ENCODE measurements at regions not wholly inside any gene's neighbourhood (a gene's known extent, or its start where the extent isn't known, plus 50 kb on each side); places are given as distances from the start of the nearest gene placed in this dataset.
"Not testable (repeated sequence)": the region's sequence is repeated elsewhere in the genome, so short reads cannot be mapped to it uniquely, and the experiment has no call there.

GRCh38 chr12:19778797-19779196 lies 339.5 kb downstream of the AEBP2 start:
- DNase-seq, result no peak

- DNase-seq, result no peak
Measured at GRCh38 chr12:19779395-19780056, 340.2 kb downstream of the AEBP2 start.

- DNase-seq, result no peak
Measured at GRCh38 chr12:19780460-19780859, 341.2 kb downstream of the AEBP2 start.

- no peak for DNase-seq
Measured at GRCh38 chr12:19783547-19784444, 344.5 kb downstream of the AEBP2 start.

GRCh38 chr12:19792028-19792427 lies 352.7 kb downstream of the AEBP2 start:
- DNase-seq, result no peak

GRCh38 chr12:19794116-19794515 lies 354.8 kb downstream of the AEBP2 start:
- no peak for DNase-seq

- no peak for DNase-seq
Measured at GRCh38 chr12:19799216-19799615, 359.9 kb downstream of the AEBP2 start.

- DNase-seq, result no peak
Measured at GRCh38 chr12:19799895-19800602, 360.8 kb downstream of the AEBP2 start.

- DNase-seq, result no peak
Measured at GRCh38 chr12:19800884-19801283, 361.6 kb downstream of the AEBP2 start.

GRCh38 chr12:19801941-19802340 lies 362.6 kb downstream of the AEBP2 start:
- DNase-seq, result no peak

- DNase-seq, result no peak
Measured at GRCh38 chr12:19802915-19803314, 363.6 kb downstream of the AEBP2 start.

- DNase-seq, result no peak
Measured at GRCh38 chr12:19804737-19805136, 365.4 kb downstream of the AEBP2 start.

GRCh38 chr12:19808371-19808770 lies 369.1 kb downstream of the AEBP2 start:
- DNase-seq, result no peak

GRCh38 chr12:19810213-19810612 lies 370.9 kb downstream of the AEBP2 start:
- DNase-seq, result no peak

GRCh38 chr12:19811922-19812321 lies 372.6 kb downstream of the AEBP2 start:
- no peak for DNase-seq

GRCh38 chr12:19819231-19819630 lies 379.9 kb downstream of the AEBP2 start:
- DNase-seq, result no peak

- no peak for DNase-seq
Measured at GRCh38 chr12:19822476-19822875, 383.2 kb downstream of the AEBP2 start.

- not testable (repeated sequence) for DNase-seq
Measured at GRCh38 chr12:19823326-19823725, 384.0 kb downstream of the AEBP2 start.

GRCh38 chr12:19826980-19827550 lies 387.8 kb downstream of the AEBP2 start:
- DNase-seq, result no peak

- no peak for DNase-seq
Measured at GRCh38 chr12:19829100-19829853, 390.0 kb downstream of the AEBP2 start.

GRCh38 chr12:19830446-19830845 lies 391.2 kb downstream of the AEBP2 start:
- DNase-seq, result no peak

- no peak for DNase-seq
Measured at GRCh38 chr12:19833775-19834501, 394.6 kb downstream of the AEBP2 start.
